ENCODE measurements at regions not wholly inside any gene's neighbourhood (a gene's known extent, or its start where the extent isn't known, plus 50 kb on each side); places are given as distances from the start of the nearest gene placed in this dataset.

- no peak overlapping the region for H3K27ac ChIP-seq
Measured at GRCh38 chr2:62425684-62426083, 80.3 kb downstream of the TMEM17 start.

DNA sequence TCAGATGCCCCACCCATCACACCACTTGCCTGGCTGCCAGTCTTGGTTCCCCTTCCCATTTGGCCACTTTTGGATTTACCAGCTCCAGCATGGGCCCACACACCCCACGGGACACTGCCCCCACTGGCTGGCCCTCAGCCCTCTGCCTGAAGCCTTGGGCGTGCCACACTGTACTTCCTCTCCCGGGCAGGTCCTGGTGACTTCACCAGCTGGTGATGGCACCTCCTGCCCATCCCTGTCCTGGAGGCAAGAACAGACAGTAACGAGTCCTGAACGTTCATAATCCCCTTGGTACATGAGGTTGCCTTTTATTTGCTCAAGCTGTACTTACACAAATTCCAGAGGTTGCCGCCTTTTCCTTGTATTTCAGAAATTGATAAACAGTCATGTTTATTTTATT is 81.1 kb downstream of the TMEM17 start:
- no peaks in the 10 kb centered on the region for H3K36me3 ChIP-seq (ENCODE audit: control insufficient read depth, insufficient read depth, low read length)
- TF ChIP-seq, protein P1, sequence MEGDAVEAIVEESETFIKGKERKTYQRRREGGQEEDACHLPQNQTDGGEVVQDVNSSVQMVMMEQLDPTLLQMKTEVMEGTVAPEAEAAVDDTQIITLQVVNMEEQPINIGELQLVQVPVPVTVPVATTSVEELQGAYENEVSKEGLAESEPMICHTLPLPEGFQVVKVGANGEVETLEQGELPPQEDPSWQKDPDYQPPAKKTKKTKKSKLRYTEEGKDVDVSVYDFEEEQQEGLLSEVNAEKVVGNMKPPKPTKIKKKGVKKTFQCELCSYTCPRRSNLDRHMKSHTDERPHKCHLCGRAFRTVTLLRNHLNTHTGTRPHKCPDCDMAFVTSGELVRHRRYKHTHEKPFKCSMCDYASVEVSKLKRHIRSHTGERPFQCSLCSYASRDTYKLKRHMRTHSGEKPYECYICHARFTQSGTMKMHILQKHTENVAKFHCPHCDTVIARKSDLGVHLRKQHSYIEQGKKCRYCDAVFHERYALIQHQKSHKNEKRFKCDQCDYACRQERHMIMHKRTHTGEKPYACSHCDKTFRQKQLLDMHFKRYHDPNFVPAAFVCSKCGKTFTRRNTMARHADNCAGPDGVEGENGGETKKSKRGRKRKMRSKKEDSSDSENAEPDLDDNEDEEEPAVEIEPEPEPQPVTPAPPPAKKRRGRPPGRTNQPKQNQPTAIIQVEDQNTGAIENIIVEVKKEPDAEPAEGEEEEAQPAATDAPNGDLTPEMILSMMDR (IDR thresholded peaks at IDR 0.05), result no peak
- H3K9me3 ChIP-seq (ENCODE audit: control insufficient read depth, low read length), result no peaks in the 10 kb centered on the region
- H3K4me3 ChIP-seq (ENCODE audit: low read depth, low read length), result no peak overlapping the region
- H3K27me3 ChIP-seq (ENCODE audit: control insufficient read depth, insufficient read depth, low read length), result no peaks in the 10 kb centered on the region
- H2AFZ ChIP-seq, result no peak overlapping the region
- H3K4me2 ChIP-seq (ENCODE audit: low read length), result no peak overlapping the region
- H3K27ac ChIP-seq, result no peak overlapping the region
- no peaks in the 10 kb centered on the region for H3K79me2 ChIP-seq
- H3K9ac ChIP-seq, result no peak overlapping the region
- no peaks in the 10 kb centered on the region for H3K4me1 ChIP-seq

More at GRCh38 chr2:62425684-62426083, 80.3 kb downstream of the TMEM17 start:
- Histone ChIP-seq H3K4me2 (ENCODE audit: low read length) (no peak overlapping the region), H3K4me1 (no peaks in the 10 kb centered on the region), H3K4me3 (ENCODE audit: low read depth, low read length) (no peak overlapping the region), H3K36me3 (ENCODE audit: control insufficient read depth, insufficient read depth, low read length) (no peaks in the 10 kb centered on the region), H3K27me3 (ENCODE audit: control insufficient read depth, insufficient read depth, low read length) (no peaks in the 10 kb centered on the region), H3K9ac (no peak overlapping the region), H3K9me3 (ENCODE audit: control insufficient read depth, low read length) (no peaks in the 10 kb centered on the region), H2AFZ (no peak overlapping the region), H3K79me2 (no peaks in the 10 kb centered on the region)
- TF ChIP-seq, protein P1 (IDR thresholded peaks at IDR 0.05), result no peak

DNA sequence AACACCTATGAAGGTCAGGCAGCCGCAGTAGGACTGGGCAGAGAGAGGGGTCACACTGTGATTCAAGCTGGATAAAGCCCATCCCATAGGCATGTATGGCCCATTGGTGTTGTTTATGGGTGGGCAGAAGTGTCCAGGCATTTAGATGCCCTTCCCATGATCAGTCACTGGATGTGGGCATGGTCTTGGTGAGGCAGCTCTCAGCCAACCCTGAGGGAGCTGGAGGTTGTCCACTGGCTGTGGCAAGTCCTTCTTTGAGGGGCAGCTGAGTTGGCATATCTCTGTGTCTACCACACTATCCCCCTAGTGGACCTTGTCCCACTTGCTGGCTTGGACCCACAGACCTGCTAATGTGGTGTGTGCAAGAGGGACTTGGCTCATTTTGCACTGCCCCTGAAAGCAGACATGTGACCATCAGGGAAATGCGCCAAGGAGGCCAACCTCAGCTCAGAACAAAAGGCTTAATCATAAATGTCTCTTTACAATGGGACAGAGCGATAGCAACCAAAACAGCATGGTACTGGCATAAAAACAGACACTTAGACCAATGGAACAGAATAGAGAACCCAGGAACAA is 82.0 kb downstream of the TMEM17 start:
- H3K4me3 ChIP-seq (ENCODE audit: low read depth, low read length), result no peak overlapping the region
- H3K27ac ChIP-seq, result no peak overlapping the region
- H3K36me3 ChIP-seq (ENCODE audit: control insufficient read depth, insufficient read depth, low read length), result no peaks in the 10 kb centered on the region
- peaks cover 5% of the 10 kb centered on the region for H3K9me3 ChIP-seq (ENCODE audit: control insufficient read depth, low read length)
- no peak overlapping the region for H3K9ac ChIP-seq
- TF ChIP-seq, protein P1 (IDR thresholded peaks at IDR 0.05), result no peak
- H3K4me1 ChIP-seq, result no peaks in the 10 kb centered on the region
- no peak overlapping the region for H3K4me2 ChIP-seq (ENCODE audit: low read length)
- no peak overlapping the region for H2AFZ ChIP-seq
- no peaks in the 10 kb centered on the region for H3K79me2 ChIP-seq
- no peaks in the 10 kb centered on the region for H3K27me3 ChIP-seq (ENCODE audit: control insufficient read depth, insufficient read depth, low read length)

- Histone ChIP-seq H3K36me3 (ENCODE audit: control insufficient read depth, insufficient read depth, low read length) (no peaks in the 10 kb centered on the region), H3K27me3 (ENCODE audit: control insufficient read depth, insufficient read depth, low read length) (no peaks in the 10 kb centered on the region), H3K79me2 (no peaks in the 10 kb centered on the region), H3K9ac (no peak overlapping the region), H3K4me2 (ENCODE audit: low read length) (no peak overlapping the region), H3K4me1 (no peaks in the 10 kb centered on the region), H3K9me3 (ENCODE audit: control insufficient read depth, low read length) (peaks cover 5% of the 10 kb centered on the region), H3K27ac (no peak overlapping the region), H3K4me3 (ENCODE audit: low read depth, low read length) (no peak overlapping the region), H2AFZ (no peak overlapping the region)
- TF ChIP-seq, protein P1 (IDR thresholded peaks at IDR 0.05), result no peak
Measured at GRCh38 chr2:62423235-62423634, 82.8 kb downstream of the TMEM17 start.

DNA sequence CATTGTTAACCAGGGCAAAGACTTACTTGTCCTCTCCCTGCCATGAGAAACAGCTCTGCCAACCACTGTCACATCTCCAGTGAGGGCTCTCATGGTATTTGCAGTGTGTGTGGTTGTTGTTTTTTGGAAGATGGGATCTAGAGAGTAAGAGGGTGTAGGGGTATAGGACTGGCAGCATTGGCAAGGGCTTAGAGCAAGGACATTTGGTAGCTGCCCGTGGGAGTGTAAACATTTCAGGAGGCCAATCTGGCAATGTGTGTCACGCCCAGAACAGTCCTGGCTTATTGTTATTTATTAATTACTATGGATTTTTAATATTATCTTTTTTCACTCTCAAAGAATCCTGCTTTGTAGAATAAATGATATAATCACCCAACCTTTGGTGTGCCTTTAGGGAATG is 90.5 kb downstream of the TMEM17 start:
- Histone ChIP-seq H3K4me1 (peaks cover 11% of the 10 kb centered on the region), H3K9me3 (ENCODE audit: control insufficient read depth, low read length) (peaks cover 5% of the 10 kb centered on the region), H3K4me3 (ENCODE audit: low read depth, low read length) (no peak overlapping the region), H3K4me2 (ENCODE audit: low read length) (no peak overlapping the region), H3K27ac (no peak overlapping the region), H3K36me3 (ENCODE audit: control insufficient read depth, insufficient read depth, low read length) (no peaks in the 10 kb centered on the region), H2AFZ (no peak overlapping the region), H3K79me2 (no peaks in the 10 kb centered on the region), H3K9ac (no peak overlapping the region), H3K27me3 (ENCODE audit: control insufficient read depth, insufficient read depth, low read length) (no peaks in the 10 kb centered on the region)
- TF ChIP-seq, protein P1 (IDR thresholded peaks at IDR 0.05), result no peak
